ENCODE measurements at regions not wholly inside any gene's neighbourhood (a gene's known extent, or its start where the extent isn't known, plus 50 kb on each side); places are given as distances from the start of the nearest gene placed in this dataset.

GRCh38 chr3:73206030-73206429 lies 144.6 kb downstream of the EBLN2 start:
- FAIRE-seq, result no peak

More at GRCh38 chr3:73206030-73206429, 144.6 kb downstream of the EBLN2 start:
- Histone ChIP-seq H3K4me1 (replicated peaks in 1 of 2; ENCODE audit: control insufficient read depth in 2 of 2, insufficient read depth in 2 of 2, low read length in 2 of 2) (no peaks in the 10 kb centered on the region), H3K27me3 (ENCODE audit: control insufficient read depth in 2 of 2, insufficient read depth in 2 of 2, low read length in 2 of 2) (peaks cover 0 to 4% of the 10 kb centered on the region in 2 experiments; a peak in 2 of 5 replicates), H3K79me2 (ENCODE audit: control insufficient read depth, insufficient read depth, low read length) (no peaks in the 10 kb centered on the region), H3K36me3 (ENCODE audit: control insufficient read depth, insufficient read depth, low read length) (no peaks in the 10 kb centered on the region), H3K9ac (ENCODE audit: insufficient read depth in 1 of 2, low read depth in 2 of 2, low read length in 2 of 2) (no peak overlapping the region), H4K20me1 (replicated peaks; ENCODE audit: control insufficient read depth, insufficient read depth, low read length) (no peaks in the 10 kb centered on the region), H3K27ac (ENCODE audit: extremely low read depth, low read depth, low read length) (no peak overlapping the region), H3K4me3 (no peak overlapping the region), H3K9me3 (replicated peaks; ENCODE audit: control insufficient read depth, insufficient read depth, low read depth, low read length) (no peaks in the 10 kb centered on the region), H3K9me1 (ENCODE audit: control insufficient read depth, insufficient read depth, low read length) (no peaks in the 10 kb centered on the region), H3K4me2 (ENCODE audit: insufficient read depth, low read length) (no peak overlapping the region), H2AFZ (ENCODE audit: low read depth, low read length) (no peak overlapping the region)
- no peak for ATAC-seq
- in situ Hi-C loops (cut with MboI) (no loop called here), intact Hi-C loops (cut with micrococcal nuclease) (no loop called here)
- POLR2A ChIA-PET, result no interaction called here
- DNase-seq (ENCODE audit: extremely low read depth in 1 of 4, low spot score in 3 of 4), result no peak
- no TSS peak for BruUV-seq (replicated peaks)
- CTCF ChIA-PET (ENCODE audit: low intra/inter-chr PET ratio), result no interaction called here
- no peak for TF ChIP-seq ZNF695 (CRISPR knock-in tag; IDR thresholded peaks at IDR 0.05)
- no peak for TF ChIP-seq CLOCK (CRISPR knock-in tag; IDR thresholded peaks at IDR 0.05; ENCODE audit: borderline replicate concordance)
- no peak for TF ChIP-seq KHSRP (IDR thresholded peaks at IDR 0.05)
- no peak for TF ChIP-seq IRF9 (tag; IDR thresholded peaks at IDR 0.05)
- TF ChIP-seq RFX5 (IDR thresholded peaks at IDR 0.05; ENCODE audit: low read depth, low read length), result no peak
- TF ChIP-seq CBX3 (IDR thresholded peaks at IDR 0.05; ENCODE audit: borderline replicate concordance in 1 of 2, low read length in 2 of 2), result no peak
- TF ChIP-seq ZSCAN32 (CRISPR knock-in tag; IDR thresholded peaks at IDR 0.05), result no peak
- no peak for TF ChIP-seq LCOR (CRISPR knock-in tag; IDR thresholded peaks at IDR 0.05)
- no peak for TF ChIP-seq ZNF184 (CRISPR knock-in tag; IDR thresholded peaks at IDR 0.05)
- TF ChIP-seq CREM (IDR thresholded peaks at IDR 0.05; ENCODE audit: low read depth), result no peak
- TF ChIP-seq MYBL2 (IDR thresholded peaks at IDR 0.05; ENCODE audit: low read depth), result no peak
- no peak for TF ChIP-seq MYBL2 (CRISPR knock-in tag; IDR thresholded peaks at IDR 0.05; ENCODE audit: borderline replicate concordance)
- no peak for TF ChIP-seq USF1 (CRISPR knock-in tag; IDR thresholded peaks at IDR 0.05)
- TF ChIP-seq ZNF12 (CRISPR knock-in tag; IDR thresholded peaks at IDR 0.05), result no peak
- WGBS (ENCODE audit: insufficient coverage, low coverage, missing lambda C conversion rate), result 0% methylated on average over 3 of the region's 5 CpGs

Data from K562 (cell line).